ENCODE measurements at regions not wholly inside any gene's neighbourhood (a gene's known extent, or its start where the extent isn't known, plus 50 kb on each side); places are given as distances from the start of the nearest gene placed in this dataset.

DNA sequence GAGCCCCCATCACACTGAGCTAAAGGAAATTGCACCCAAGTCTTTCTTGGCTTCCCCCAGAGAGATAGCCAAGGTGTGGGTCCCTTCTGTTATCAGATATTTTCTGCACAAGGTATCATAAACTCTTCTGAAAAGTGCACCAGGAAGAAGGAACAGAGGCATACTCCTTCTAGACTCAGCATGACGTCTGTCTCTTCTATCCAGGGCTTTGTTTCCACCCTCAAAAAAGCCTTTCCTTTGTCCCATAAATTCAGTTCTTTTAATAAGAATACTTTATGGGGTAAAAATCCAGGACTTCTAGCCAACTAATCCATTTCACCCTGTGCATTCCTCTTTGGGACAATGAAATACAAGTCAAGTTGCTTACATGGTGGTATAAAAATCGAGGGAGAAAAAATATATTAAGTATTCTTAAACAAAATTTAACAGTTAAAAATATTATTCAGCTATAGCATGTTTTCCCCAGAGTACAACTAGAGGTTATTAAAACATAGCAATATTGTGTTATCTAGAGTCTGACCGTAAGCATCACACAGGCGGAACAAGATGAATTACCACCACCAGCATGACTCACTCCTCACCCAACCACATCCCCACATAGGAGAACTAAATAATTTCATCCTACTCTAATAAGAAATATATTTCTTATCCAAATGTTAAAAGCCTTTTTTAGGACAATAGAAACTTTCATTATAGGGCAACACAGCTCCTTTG is 79.9 kb upstream of the GPC6 start:
- no peaks in the 10 kb centered on the region for H3K79me2 ChIP-seq (ENCODE audit: control insufficient read depth, low read length)
- H3K4me2 ChIP-seq (ENCODE audit: low read length): no peak overlapping the region
- H3K9me2 ChIP-seq (replicated peaks; ENCODE audit: control insufficient read depth, low read length): no peaks in the 10 kb centered on the region
- no peak overlapping the region for H3K27ac ChIP-seq (ENCODE audit: low read depth, low read length)
- TF ChIP-seq EZH2phosphoT487 (IDR thresholded peaks at IDR 0.05; ENCODE audit: borderline replicate concordance, low read length): no peak
- TF ChIP-seq, protein P1, sequence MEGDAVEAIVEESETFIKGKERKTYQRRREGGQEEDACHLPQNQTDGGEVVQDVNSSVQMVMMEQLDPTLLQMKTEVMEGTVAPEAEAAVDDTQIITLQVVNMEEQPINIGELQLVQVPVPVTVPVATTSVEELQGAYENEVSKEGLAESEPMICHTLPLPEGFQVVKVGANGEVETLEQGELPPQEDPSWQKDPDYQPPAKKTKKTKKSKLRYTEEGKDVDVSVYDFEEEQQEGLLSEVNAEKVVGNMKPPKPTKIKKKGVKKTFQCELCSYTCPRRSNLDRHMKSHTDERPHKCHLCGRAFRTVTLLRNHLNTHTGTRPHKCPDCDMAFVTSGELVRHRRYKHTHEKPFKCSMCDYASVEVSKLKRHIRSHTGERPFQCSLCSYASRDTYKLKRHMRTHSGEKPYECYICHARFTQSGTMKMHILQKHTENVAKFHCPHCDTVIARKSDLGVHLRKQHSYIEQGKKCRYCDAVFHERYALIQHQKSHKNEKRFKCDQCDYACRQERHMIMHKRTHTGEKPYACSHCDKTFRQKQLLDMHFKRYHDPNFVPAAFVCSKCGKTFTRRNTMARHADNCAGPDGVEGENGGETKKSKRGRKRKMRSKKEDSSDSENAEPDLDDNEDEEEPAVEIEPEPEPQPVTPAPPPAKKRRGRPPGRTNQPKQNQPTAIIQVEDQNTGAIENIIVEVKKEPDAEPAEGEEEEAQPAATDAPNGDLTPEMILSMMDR (IDR thresholded peaks at IDR 0.05; ENCODE audit: low read depth, low read length, poor library complexity, severe bottlenecking): no peak
- no peaks in the 10 kb centered on the region for H3F3A ChIP-seq (ENCODE audit: control insufficient read depth, insufficient read depth)
- no peaks in the 10 kb centered on the region for H3K36me3 ChIP-seq (ENCODE audit: control insufficient read depth, low read length)
- no peaks in the 10 kb centered on the region for H3K4me1 ChIP-seq (ENCODE audit: control insufficient read depth, low read length)
- no peaks in the 10 kb centered on the region for H3K27me3 ChIP-seq (ENCODE audit: control insufficient read depth, low read length)
- H3K4me3 ChIP-seq (ENCODE audit: low read length): no peak overlapping the region
- no peaks in the 10 kb centered on the region for H4K20me1 ChIP-seq (ENCODE audit: control insufficient read depth, insufficient read depth, low read depth, low read length)
- H3K9me3 ChIP-seq (ENCODE audit: control insufficient read depth, insufficient read depth, low read length): no peaks in the 10 kb centered on the region

DNA sequence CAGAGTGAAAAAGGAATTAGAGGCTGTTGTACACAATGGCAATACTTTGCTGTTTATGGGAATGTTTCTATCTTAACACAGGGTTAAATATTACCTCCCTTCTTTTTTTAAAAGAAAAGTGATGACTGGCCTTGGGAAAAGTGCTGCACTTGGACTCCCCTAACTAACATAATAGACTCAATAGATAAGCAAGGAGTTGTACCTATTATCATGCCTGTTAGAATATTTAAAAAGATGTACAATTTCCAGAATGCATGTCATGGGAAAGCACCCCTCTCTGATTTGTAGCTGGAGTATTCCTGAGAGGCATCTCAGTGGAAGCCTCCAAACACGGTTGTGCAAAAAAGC is 79.3 kb upstream of the GPC6 start:
- Histone ChIP-seq H3K4me3 (ENCODE audit: low read length) (no peak overlapping the region), H3K27ac (ENCODE audit: low read depth, low read length) (no peak overlapping the region), H4K20me1 (ENCODE audit: control insufficient read depth, insufficient read depth, low read depth, low read length) (no peaks in the 10 kb centered on the region), H3K9me3 (ENCODE audit: control insufficient read depth, insufficient read depth, low read length) (no peaks in the 10 kb centered on the region), H3K27me3 (ENCODE audit: control insufficient read depth, low read length) (no peaks in the 10 kb centered on the region), H3K9me2 (replicated peaks; ENCODE audit: control insufficient read depth, low read length) (no peaks in the 10 kb centered on the region), H3K4me2 (ENCODE audit: low read length) (no peak overlapping the region), H3K36me3 (ENCODE audit: control insufficient read depth, low read length) (no peaks in the 10 kb centered on the region), H3K4me1 (ENCODE audit: control insufficient read depth, low read length) (no peaks in the 10 kb centered on the region), H3K79me2 (ENCODE audit: control insufficient read depth, low read length) (no peaks in the 10 kb centered on the region), H3F3A (ENCODE audit: control insufficient read depth, insufficient read depth) (no peaks in the 10 kb centered on the region)
- TF ChIP-seq, protein P1 (IDR thresholded peaks at IDR 0.05; ENCODE audit: low read depth, low read length, poor library complexity, severe bottlenecking): no peak
- no peak for TF ChIP-seq EZH2phosphoT487 (IDR thresholded peaks at IDR 0.05; ENCODE audit: borderline replicate concordance, low read length)

DNA sequence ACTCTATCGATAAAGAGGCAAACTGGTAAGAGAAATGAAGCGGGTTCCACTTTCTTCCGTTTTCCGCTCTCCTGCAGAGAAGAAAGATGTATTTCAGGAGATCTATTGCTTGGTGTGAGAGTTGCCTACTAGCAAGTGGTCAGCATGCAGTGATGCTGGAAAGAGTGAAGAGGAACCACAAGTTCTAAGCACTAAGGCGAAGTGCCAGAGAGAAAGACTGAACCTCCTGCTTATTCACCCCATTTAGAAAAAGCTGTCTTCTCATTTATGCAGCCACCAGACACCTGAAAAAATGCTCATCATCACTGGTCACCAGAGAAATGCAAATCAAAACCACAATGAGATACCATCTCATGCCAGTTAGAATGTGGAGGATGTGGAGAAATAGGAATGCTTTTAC is 78.7 kb upstream of the GPC6 start:
- H3K9me3 ChIP-seq (ENCODE audit: control insufficient read depth, insufficient read depth, low read length): no peaks in the 10 kb centered on the region
- no peaks in the 10 kb centered on the region for H3K27me3 ChIP-seq (ENCODE audit: control insufficient read depth, low read length)
- H3K4me1 ChIP-seq (ENCODE audit: control insufficient read depth, low read length): no peaks in the 10 kb centered on the region
- TF ChIP-seq EZH2phosphoT487 (IDR thresholded peaks at IDR 0.05; ENCODE audit: borderline replicate concordance, low read length): no peak
- TF ChIP-seq, protein P1 (IDR thresholded peaks at IDR 0.05; ENCODE audit: low read depth, low read length, poor library complexity, severe bottlenecking): no peak
- no peaks in the 10 kb centered on the region for H3K79me2 ChIP-seq (ENCODE audit: control insufficient read depth, low read length)
- no peaks in the 10 kb centered on the region for H3K36me3 ChIP-seq (ENCODE audit: control insufficient read depth, low read length)
- no peak overlapping the region for H3K4me3 ChIP-seq (ENCODE audit: low read length)
- H3F3A ChIP-seq (ENCODE audit: control insufficient read depth, insufficient read depth): no peaks in the 10 kb centered on the region
- H3K4me2 ChIP-seq (ENCODE audit: low read length): no peak overlapping the region
- no peaks in the 10 kb centered on the region for H3K9me2 ChIP-seq (replicated peaks; ENCODE audit: control insufficient read depth, low read length)
- H4K20me1 ChIP-seq (ENCODE audit: control insufficient read depth, insufficient read depth, low read depth, low read length): no peaks in the 10 kb centered on the region
- H3K27ac ChIP-seq (ENCODE audit: low read depth, low read length): no peak overlapping the region
